ENCODE measurements at regions not wholly inside any gene's neighbourhood (a gene's known extent, or its start where the extent isn't known, plus 50 kb on each side); places are given as distances from the start of the nearest gene placed in this dataset.

DNA sequence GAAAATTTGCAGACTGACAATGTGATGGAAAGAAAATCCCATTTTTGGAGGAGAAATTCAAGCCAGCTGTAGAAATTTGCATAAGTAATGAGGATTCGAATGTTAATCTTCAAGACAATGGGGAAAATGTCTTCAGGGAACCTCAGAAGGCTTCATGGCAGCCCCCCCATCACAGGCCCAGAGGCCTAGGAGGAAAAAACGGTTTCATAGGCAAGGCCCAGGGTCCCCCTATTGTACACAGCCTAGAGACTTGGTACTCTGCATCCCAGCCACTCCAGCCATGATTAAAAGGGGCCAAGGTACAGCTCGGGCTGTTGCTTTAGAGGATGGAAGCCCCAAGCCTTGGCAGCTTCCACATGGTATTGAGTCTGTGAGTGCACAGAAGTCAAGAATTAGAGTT, 303.6 kb upstream of the PCDH7 start:
- Histone ChIP-seq H3K36me3 (no peaks in the 10 kb centered on the region), H3K4me3 (no peak overlapping the region), H3K4me1 (ENCODE audit: control insufficient read depth in 1 of 2, low read depth in 2 of 2) (no peaks in the 10 kb centered on the region), H3K27me3 (replicated peaks; ENCODE audit: insufficient read depth) (no peaks in the 10 kb centered on the region), H3K9me3 (peaks cover 18% of the 10 kb centered on the region), H3K27ac (no peak overlapping the region)
- DNase-seq (ENCODE audit: low spot score): no peak
- ATAC-seq (ENCODE audit: insufficient number of reproducible peaks, low FRiP score, low read depth): no peak
- TF ChIP-seq, protein P1, sequence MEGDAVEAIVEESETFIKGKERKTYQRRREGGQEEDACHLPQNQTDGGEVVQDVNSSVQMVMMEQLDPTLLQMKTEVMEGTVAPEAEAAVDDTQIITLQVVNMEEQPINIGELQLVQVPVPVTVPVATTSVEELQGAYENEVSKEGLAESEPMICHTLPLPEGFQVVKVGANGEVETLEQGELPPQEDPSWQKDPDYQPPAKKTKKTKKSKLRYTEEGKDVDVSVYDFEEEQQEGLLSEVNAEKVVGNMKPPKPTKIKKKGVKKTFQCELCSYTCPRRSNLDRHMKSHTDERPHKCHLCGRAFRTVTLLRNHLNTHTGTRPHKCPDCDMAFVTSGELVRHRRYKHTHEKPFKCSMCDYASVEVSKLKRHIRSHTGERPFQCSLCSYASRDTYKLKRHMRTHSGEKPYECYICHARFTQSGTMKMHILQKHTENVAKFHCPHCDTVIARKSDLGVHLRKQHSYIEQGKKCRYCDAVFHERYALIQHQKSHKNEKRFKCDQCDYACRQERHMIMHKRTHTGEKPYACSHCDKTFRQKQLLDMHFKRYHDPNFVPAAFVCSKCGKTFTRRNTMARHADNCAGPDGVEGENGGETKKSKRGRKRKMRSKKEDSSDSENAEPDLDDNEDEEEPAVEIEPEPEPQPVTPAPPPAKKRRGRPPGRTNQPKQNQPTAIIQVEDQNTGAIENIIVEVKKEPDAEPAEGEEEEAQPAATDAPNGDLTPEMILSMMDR (IDR thresholded peaks at IDR 0.05): no peak

DNA sequence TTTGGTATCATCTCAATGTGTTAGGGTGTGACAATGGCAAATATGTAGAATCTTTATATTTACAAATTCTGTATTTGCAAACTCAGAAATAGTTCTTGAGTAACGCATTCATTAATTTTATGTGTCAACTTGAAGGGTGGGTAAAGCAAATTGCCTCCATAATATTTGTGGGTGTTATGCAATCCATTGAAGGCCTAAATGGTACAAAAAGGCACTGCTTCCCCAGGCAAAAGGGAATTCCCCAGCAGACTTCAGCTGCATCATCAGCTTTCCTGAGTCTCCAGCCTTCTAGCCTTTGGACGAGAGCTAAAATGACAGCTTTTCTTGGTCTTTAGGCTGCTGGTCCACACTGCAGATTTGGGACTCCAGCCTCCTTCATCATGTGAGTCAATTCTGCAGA, 292.2 kb upstream of the PCDH7 start:
- DNase-seq (ENCODE audit: low spot score) (no peak), ATAC-seq (ENCODE audit: insufficient number of reproducible peaks, low FRiP score, low read depth) (no peak)
- no peaks in the 10 kb centered on the region for H3K4me1 ChIP-seq (ENCODE audit: control insufficient read depth in 1 of 2, low read depth in 2 of 2)

DNA sequence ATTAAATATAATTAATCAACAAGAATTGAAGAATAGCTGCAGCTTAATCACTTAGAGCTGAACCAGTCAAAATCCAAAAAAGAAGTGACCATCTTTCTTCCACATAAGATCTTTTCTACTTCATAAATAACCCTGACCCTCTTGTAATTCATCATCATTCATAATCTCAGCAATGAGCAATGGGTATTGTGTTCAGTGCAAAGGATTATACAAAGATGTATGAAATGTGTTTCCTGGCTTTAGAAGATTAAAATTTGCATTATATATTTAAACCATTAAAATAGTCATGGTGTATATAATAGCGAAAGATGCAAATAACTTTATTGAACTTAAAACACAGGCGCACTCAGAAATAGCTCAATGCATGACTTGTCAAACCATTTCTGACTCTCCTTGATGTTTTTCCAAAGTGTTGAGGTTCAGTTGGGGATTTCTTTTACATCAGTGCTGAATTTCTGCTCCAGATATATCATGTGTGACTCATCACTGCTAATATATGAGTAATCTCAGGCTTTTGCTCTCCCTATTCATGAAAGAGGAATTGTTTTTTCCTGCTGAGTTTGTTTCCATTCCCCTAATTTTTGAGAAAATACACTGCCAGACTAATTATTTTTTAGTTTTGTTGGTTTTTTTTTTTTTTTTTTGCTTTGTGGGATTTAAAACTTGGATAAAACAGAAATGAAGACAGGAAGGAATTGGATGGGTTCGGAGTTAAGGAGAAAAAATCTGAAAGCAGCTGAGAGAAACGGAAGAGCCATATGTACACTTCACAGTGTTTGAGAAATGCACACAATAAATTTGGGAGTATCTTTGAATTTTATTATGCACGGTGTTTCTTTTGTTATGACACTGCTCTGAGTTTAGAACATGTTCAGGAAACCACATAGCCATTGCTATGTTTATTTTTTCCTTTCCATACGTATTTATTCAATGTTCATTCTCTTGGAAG, 290.1 kb upstream of the PCDH7 start:
- no peak for ATAC-seq (ENCODE audit: insufficient number of reproducible peaks, low FRiP score, low read depth)
- H3K27ac ChIP-seq: no peak overlapping the region
- H3K36me3 ChIP-seq: no peaks in the 10 kb centered on the region
- H3K9me3 ChIP-seq: no peaks in the 10 kb centered on the region
- no peaks in the 10 kb centered on the region for H3K27me3 ChIP-seq (replicated peaks; ENCODE audit: insufficient read depth)
- no peaks in the 10 kb centered on the region for H3K4me1 ChIP-seq (ENCODE audit: control insufficient read depth in 1 of 2, low read depth in 2 of 2)
- no peak for DNase-seq (ENCODE audit: low spot score)
- TF ChIP-seq, protein P1 (IDR thresholded peaks at IDR 0.05): no peak
- no peak overlapping the region for H3K4me3 ChIP-seq

More for the DNA sequence above, 292.2 kb upstream of the PCDH7 start:
- H3K27me3 ChIP-seq (replicated peaks; ENCODE audit: insufficient read depth): no peaks in the 10 kb centered on the region
- peaks cover 9% of the 10 kb centered on the region for H3K9me3 ChIP-seq
- TF ChIP-seq, protein P1 (IDR thresholded peaks at IDR 0.05): no peak
- H3K36me3 ChIP-seq: no peaks in the 10 kb centered on the region
- no peak overlapping the region for H3K4me3 ChIP-seq
- H3K27ac ChIP-seq: no peak overlapping the region

DNA sequence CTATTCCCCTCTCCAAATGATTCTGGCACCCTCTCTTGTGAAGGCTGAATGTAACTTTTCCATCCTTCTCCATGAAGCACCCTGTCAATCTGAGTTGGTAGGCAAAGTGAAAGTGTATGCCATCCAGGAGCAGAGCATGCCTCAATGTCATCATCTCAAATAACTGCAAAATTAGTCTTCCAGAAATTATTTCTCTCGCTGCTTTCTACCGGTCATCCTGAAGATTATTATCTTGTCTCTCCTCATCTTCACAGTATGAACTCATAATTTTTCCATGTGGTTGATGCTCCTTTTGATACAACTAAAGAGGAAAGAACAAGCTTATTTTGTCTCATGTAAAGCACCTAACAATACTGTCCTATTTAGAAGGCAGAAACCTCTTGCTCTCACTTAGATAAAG, 285.5 kb upstream of the PCDH7 start:
- H3K27ac ChIP-seq: no peak overlapping the region
- no peaks in the 10 kb centered on the region for H3K27me3 ChIP-seq (replicated peaks; ENCODE audit: insufficient read depth)
- H3K9me3 ChIP-seq: no peaks in the 10 kb centered on the region
- DNase-seq (ENCODE audit: low spot score): no peak
- no peaks in the 10 kb centered on the region for H3K4me1 ChIP-seq (ENCODE audit: control insufficient read depth in 1 of 2, low read depth in 2 of 2)
- TF ChIP-seq, protein P1 (IDR thresholded peaks at IDR 0.05): no peak
- H3K36me3 ChIP-seq: no peaks in the 10 kb centered on the region
- ATAC-seq (ENCODE audit: insufficient number of reproducible peaks, low FRiP score, low read depth): no peak
- H3K4me3 ChIP-seq: no peak overlapping the region

DNA sequence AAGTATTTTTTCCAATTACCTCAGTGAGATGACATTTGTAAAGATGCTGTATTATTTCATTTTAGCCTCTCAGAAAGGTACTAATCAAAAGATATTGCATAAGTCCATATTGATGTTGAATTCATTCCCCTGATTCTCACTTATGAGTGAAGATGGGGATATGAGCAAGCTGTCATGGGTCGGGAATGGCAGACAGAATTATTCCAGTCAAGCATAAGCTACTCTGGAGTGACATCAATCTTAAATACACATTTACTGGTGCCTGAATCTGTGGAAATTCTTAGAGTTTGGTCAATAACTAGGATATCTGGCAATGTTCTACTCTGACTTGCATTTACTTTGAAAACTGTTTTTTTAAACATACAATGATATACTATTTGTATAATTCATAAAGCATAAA, 283.8 kb upstream of the PCDH7 start:
- ATAC-seq (ENCODE audit: insufficient number of reproducible peaks, low FRiP score, low read depth) (no peak), DNase-seq (ENCODE audit: low spot score) (no peak)
- H3K9me3 ChIP-seq: no peaks in the 10 kb centered on the region
- no peak overlapping the region for H3K27ac ChIP-seq
- no peaks in the 10 kb centered on the region for H3K27me3 ChIP-seq (replicated peaks; ENCODE audit: insufficient read depth)
- no peaks in the 10 kb centered on the region for H3K36me3 ChIP-seq
- TF ChIP-seq, protein P1 (IDR thresholded peaks at IDR 0.05): no peak
- no peak overlapping the region for H3K4me3 ChIP-seq
- no peaks in the 10 kb centered on the region for H3K4me1 ChIP-seq (ENCODE audit: control insufficient read depth in 1 of 2, low read depth in 2 of 2)

All from thoracic aorta (tissue), 2 donors.